ENCODE measurements at regions not wholly inside any gene's neighbourhood (a gene's known extent, or its start where the extent isn't known, plus 50 kb on each side); places are given as distances from the start of the nearest gene placed in this dataset.

- in situ Hi-C loops (cut with HindIII; ENCODE audit: low sequenced_read_pairs), result no loop called here
- no peak for TF ChIP-seq CTCF (IDR thresholded peaks at IDR 0.05; ENCODE audit: low read depth, low read length)
- DNase-seq (ENCODE audit: low read depth, low spot score), result no peak
- no peak overlapping the region for H3K4me3 ChIP-seq (ENCODE audit: low read depth, low read length)
Observed at GRCh38 chr15:100718075-100718980, 115.9 kb downstream of the ASB7 start.

GRCh38 chr15:100720406-100720967 lies 118.1 kb downstream of the ASB7 start:
- in situ Hi-C loops (cut with HindIII; ENCODE audit: low sequenced_read_pairs), result no loop called here
- no peak overlapping the region for H3K4me3 ChIP-seq (ENCODE audit: low read depth, low read length)
- DNase-seq (ENCODE audit: low read depth, low spot score), result no peak
- no peak for TF ChIP-seq CTCF (IDR thresholded peaks at IDR 0.05; ENCODE audit: low read depth, low read length)

- DNase-seq (ENCODE audit: low read depth, low spot score), result peak; percentile 99
Observed at GRCh38 chr15:100721758-100722550, 119.6 kb downstream of the ASB7 start.

GRCh38 chr15:100722551-100723314 lies 120.3 kb downstream of the ASB7 start:
- in situ Hi-C loops (cut with HindIII; ENCODE audit: low sequenced_read_pairs), result no loop called here
- no peak for DNase-seq (ENCODE audit: low read depth, low spot score)
- H3K4me3 ChIP-seq (ENCODE audit: low read depth, low read length), result no peak overlapping the region
- no peak for TF ChIP-seq CTCF (IDR thresholded peaks at IDR 0.05; ENCODE audit: low read depth, low read length)

More at GRCh38 chr15:100721758-100722550, 119.6 kb downstream of the ASB7 start:
- in situ Hi-C loops (cut with HindIII; ENCODE audit: low sequenced_read_pairs), result no loop called here
- H3K4me3 ChIP-seq (ENCODE audit: low read depth, low read length), result no peak overlapping the region
- TF ChIP-seq CTCF (IDR thresholded peaks at IDR 0.05; ENCODE audit: low read depth, low read length), result no peak

- DNase-seq (ENCODE audit: low read depth, low spot score), result no peak
- H3K4me3 ChIP-seq (ENCODE audit: low read depth, low read length), result no peak overlapping the region
- TF ChIP-seq CTCF (IDR thresholded peaks at IDR 0.05; ENCODE audit: low read depth, low read length), result no peak
- in situ Hi-C loops (cut with HindIII; ENCODE audit: low sequenced_read_pairs), result no loop called here
Observed at GRCh38 chr15:100723315-100723801, 121.0 kb downstream of the ASB7 start.
